H1 (cell line): ENCODE measurements at regions not wholly inside any gene's neighbourhood (a gene's known extent, or its start where the extent isn't known, plus 50 kb on each side); places are given as distances from the start of the nearest gene placed in this dataset.

Experiments used
- CTCF ChIA-PET: fragments of 300-600 bp; sonication (Branson Sonifier 250); formaldehyde crosslinking; loops from one replicate; lab custom pipeline; 2021; ENCODE audit not compliant: partially characterized antibody; lab: Charles Lee
- POLR2A ChIA-PET: fragments of 300-600 bp; sonication (Branson Sonifier 250); formaldehyde crosslinking; loops from one replicate; lab custom pipeline; 2021; ENCODE audit warnings: inconsistent platforms; ENCODE audit not compliant: partially characterized antibody; lab: Charles Lee
- DNase-seq, 2 experiments: peaks; one replicate each; pipeline versions ENCODE4 v3.0.0 to v3.0.0-alpha.2; 2010 to 2022; ENCODE audit warnings: low spot score in 2 of 2, low read depth in 1 of 2, mixed read lengths in 1 of 2
- FAIRE-seq: peaks from 2 replicates; lab custom pipeline; 2011; peaks lifted over from hg19 to GRCh38; lab: Jason Lieb, UNC
- H2AFZ ChIP-seq: 2 replicates; pipeline ENCODE4 v1.8.1; 2012; ENCODE audit warnings: low read length, inconsistent platforms
- H2AK5ac ChIP-seq: 2 replicates; pipeline ENCODE4 v1.6.1; 2013; ENCODE audit warnings: low read depth, low read length
- H2BK120ac ChIP-seq: replicated peaks from 2 replicates; pipeline ENCODE3; 2013; ENCODE audit warnings: low read depth, low read length, inconsistent platforms
- H2BK12ac ChIP-seq: 2 replicates; pipeline ENCODE4 v1.6.1; 2013; ENCODE audit warnings: low read depth, low read length
- H2BK15ac ChIP-seq: 2 replicates; pipeline ENCODE4 v1.6.1; 2013; ENCODE audit warnings: low read length
- H2BK20ac ChIP-seq: 2 replicates; pipeline ENCODE4 v1.6.1; 2013; ENCODE audit warnings: low read length
- H2BK5ac ChIP-seq: 2 replicates; pipeline ENCODE4 v1.6.1; 2013; ENCODE audit warnings: low read depth, low read length
- H3K14ac ChIP-seq: 2 replicates; pipeline ENCODE4 v1.6.1; 2013; ENCODE audit warnings: inconsistent platforms; ENCODE audit not compliant: insufficient read length
- H3K18ac ChIP-seq: 2 replicates; pipeline ENCODE4 v1.6.1; 2013; ENCODE audit warnings: low read length; ENCODE audit errors: extremely low read depth
- H3K23ac ChIP-seq: 2 replicates; pipeline ENCODE4 v1.6.1; 2013; ENCODE audit warnings: inconsistent platforms; ENCODE audit not compliant: insufficient read length
- H3K23me2 ChIP-seq: 2 replicates; pipeline ENCODE4 v1.6.1; 2013; ENCODE audit warnings: low read depth, low read length
- H3K27ac ChIP-seq: 2 replicates; pipeline ENCODE4 v1.6.1; 2011; ENCODE audit warnings: low read depth, low read length, inconsistent platforms
- H3K27me3 ChIP-seq, 4 experiments: replicated peaks in 1 of 4; 1 replicate in 1 of 4; 2 replicates in 3 of 4; pipeline versions ENCODE4 v1.6.1 to v1.8.1; 2011 to 2013; ENCODE audit warnings: low read length in 3 of 4, mild to moderate bottlenecking in 3 of 4, inconsistent platforms in 2 of 4, mixed read lengths in 2 of 4, moderate library complexity in 1 of 4; ENCODE audit not compliant: control insufficient read depth in 3 of 4, insufficient read depth in 3 of 4; ENCODE audit errors: extremely low read depth in 1 of 4
- H3K36me3 ChIP-seq, 4 experiments: 2 replicates each; pipeline versions ENCODE4 v1.6.1 to v1.8.1; 2011 to 2013; ENCODE audit warnings: mild to moderate bottlenecking in 4 of 4, low read length in 3 of 4, moderate library complexity in 2 of 4, control low read depth in 1 of 4, inconsistent platforms in 1 of 4; ENCODE audit not compliant: insufficient read depth in 4 of 4, control insufficient read depth in 2 of 4
- H3K4ac ChIP-seq: replicated peaks from 2 replicates; pipeline ENCODE3; 2013; ENCODE audit warnings: low read length, low read depth, mixed read lengths, inconsistent platforms; ENCODE audit not compliant: insufficient read length
- H3K4me1 ChIP-seq, 4 experiments: replicated peaks in 1 of 4; 1 replicate in 1 of 4; 2 replicates in 3 of 4; pipeline versions ENCODE4 v1.6.1 to v1.8.1; 2011 to 2013; ENCODE audit warnings: low read length in 3 of 4, inconsistent platforms in 2 of 4, mixed read lengths in 1 of 4; ENCODE audit not compliant: insufficient read depth in 4 of 4, control insufficient read depth in 3 of 4
- H3K4me2 ChIP-seq, 2 experiments: 2 replicates each; pipeline versions ENCODE4 v1.6.1 to v1.8.1; 2011 to 2013; ENCODE audit warnings: low read depth in 2 of 2, low read length in 2 of 2, control low read depth in 1 of 2, inconsistent platforms in 1 of 2, mild to moderate bottlenecking in 1 of 2; ENCODE audit not compliant: insufficient read depth in 1 of 2
- H3K4me3 ChIP-seq, 4 experiments: fragments of 200-600, 300-600 bp in 1 of 4; sonication (generic), shearing (Covaris generic), sonication (Bioruptor Twin) in 1 of 4; 2 replicates each; pipeline versions ENCODE4 v1.5.1 to v1.8.1; 2011 to 2016; ENCODE audit warnings: low read length in 4 of 4, low read depth in 3 of 4, control low read depth in 2 of 4, inconsistent platforms in 2 of 4, mild to moderate bottlenecking in 2 of 4, mixed read lengths in 1 of 4, moderate library complexity in 1 of 4; ENCODE audit not compliant: insufficient read depth in 2 of 4; ENCODE audit errors: extremely low read depth in 1 of 4
- H3K56ac ChIP-seq: replicated peaks from 2 replicates; pipeline ENCODE3; 2013; ENCODE audit warnings: low read depth, mild to moderate bottlenecking, mixed read lengths, low read length, inconsistent platforms; ENCODE audit not compliant: insufficient read length
- H3K79me1 ChIP-seq: 2 replicates; pipeline ENCODE4 v1.6.1; 2013; ENCODE audit warnings: low read depth, low read length, control low read depth
- H3K79me2 ChIP-seq, 2 experiments: 2 replicates each; pipeline versions ENCODE4 v1.6.1 to v1.8.1; 2012 to 2013; ENCODE audit warnings: low read length in 2 of 2, mild to moderate bottlenecking in 2 of 2, inconsistent platforms in 1 of 2; ENCODE audit not compliant: insufficient read depth in 2 of 2, control insufficient read depth in 1 of 2
- H3K9ac ChIP-seq, 4 experiments: replicated peaks in 1 of 4; 1 replicate in 1 of 4; 2 replicates in 3 of 4; pipeline versions ENCODE4 v1.6.1 to v1.8.1; 2011 to 2013; ENCODE audit warnings: low read depth in 3 of 4, low read length in 3 of 4, control low read depth in 2 of 4, mild to moderate bottlenecking in 2 of 4, moderate library complexity in 2 of 4, inconsistent platforms in 1 of 4; ENCODE audit errors: extremely low read depth in 1 of 4
- H3K9me3 ChIP-seq, 2 experiments: 2 replicates each; pipeline versions ENCODE4 v1.6.1 to v1.8.1; 2012 to 2013; ENCODE audit warnings: mild to moderate bottlenecking in 2 of 2, moderate library complexity in 2 of 2, control low read depth in 1 of 2, inconsistent platforms in 1 of 2, low read depth in 1 of 2, low read length in 1 of 2, mixed read lengths in 1 of 2; ENCODE audit not compliant: insufficient read depth in 2 of 2
- H4K20me1 ChIP-seq, 2 experiments: replicated peaks in 1 of 2; 2 replicates each; pipeline versions ENCODE3 to v1.8.1; 2011 to 2013; ENCODE audit warnings: inconsistent platforms in 2 of 2, low read length in 2 of 2, mild to moderate bottlenecking in 1 of 2; ENCODE audit not compliant: insufficient read depth in 2 of 2, control insufficient read depth in 1 of 2
- H4K5ac ChIP-seq: 2 replicates; pipeline ENCODE4 v1.6.1; 2013; ENCODE audit warnings: low read length, low read depth, mixed read lengths, inconsistent platforms; ENCODE audit not compliant: insufficient read length
- H4K8ac ChIP-seq: 2 replicates; pipeline ENCODE4 v1.8.0; 2013; ENCODE audit warnings: mild to moderate bottlenecking, moderate library complexity, low read length, inconsistent platforms; ENCODE audit not compliant: insufficient read depth; ENCODE audit errors: extremely low read depth
- H4K91ac ChIP-seq: replicated peaks from 2 replicates; pipeline ENCODE3; 2013; ENCODE audit warnings: low read length, mixed read lengths, inconsistent platforms; ENCODE audit not compliant: insufficient read length
- BACH1 ChIP-seq: IDR thresholded peaks from 2 replicates; pipeline ENCODE4 v1.6.1; 2012; ENCODE audit warnings: low read length, improper control_type of control experiment
- CHD2 ChIP-seq: IDR thresholded peaks from 2 replicates; pipeline ENCODE4 v1.6.1; 2012; ENCODE audit warnings: low read length, improper control_type of control experiment
- EGR1 ChIP-seq: IDR thresholded peaks from 2 replicates; pipeline ENCODE4 v1.6.1; 2011; ENCODE audit warnings: low read depth, low read length, borderline replicate concordance
- HDAC2 ChIP-seq, 2 experiments: fragments of 300-600 bp in 1 of 2; sonication (generic) in 1 of 2; IDR thresholded peaks; 2 replicates each; pipeline ENCODE4 v1.6.1; 2011 to 2012; ENCODE audit warnings: low read depth in 2 of 2, low read length in 2 of 2, mild to moderate bottlenecking in 2 of 2, moderate library complexity in 2 of 2, borderline replicate concordance in 1 of 2, inconsistent platforms in 1 of 2
- KDM5A ChIP-seq: fragments of 200-600 bp; IDR thresholded peaks from 2 replicates; pipeline ENCODE4 v1.7.1; 2012; ENCODE audit warnings: mild to moderate bottlenecking, low read length, inconsistent platforms, mixed read lengths
- NRF1 ChIP-seq: IDR thresholded peaks from 2 replicates; pipeline ENCODE4 v1.6.1; 2011; ENCODE audit warnings: mild to moderate bottlenecking, low read depth, low read length, improper control_type of control experiment
- POLR2A ChIP-seq, 2 experiments: IDR thresholded peaks; 1 replicate in 1 of 2; 2 replicates in 1 of 2; pipeline ENCODE4 v1.6.1; 2011; ENCODE audit warnings: low read depth in 2 of 2, low read length in 2 of 2, mild to moderate bottlenecking in 2 of 2; ENCODE audit errors: control extremely low read depth in 1 of 2
- RFX5 ChIP-seq: IDR thresholded peaks from 2 replicates; pipeline ENCODE4 v1.6.1; 2011; ENCODE audit warnings: low read depth, low read length, improper control_type of control experiment, borderline replicate concordance
- RNF2 ChIP-seq: fragments of 200-900, 300-1000 bp; sonication (generic); IDR thresholded peaks from 2 replicates; pipeline ENCODE4 v1.7.1; 2016; ENCODE audit warnings: borderline replicate concordance, low read depth, mild to moderate bottlenecking, antibody characterized with exemption, low read length; ENCODE audit not compliant: poor library complexity, severe bottlenecking; ENCODE audit errors: missing control alignments
- SIRT6 ChIP-seq: IDR thresholded peaks from one replicate; pipeline ENCODE4 v1.7.1; 2012; ENCODE audit warnings: low read length, inconsistent platforms
- SP2 ChIP-seq: IDR thresholded peaks from 2 replicates; pipeline ENCODE4 v1.6.1; 2012; ENCODE audit warnings: mild to moderate bottlenecking, low read length, inconsistent platforms
- TAF1 ChIP-seq: IDR thresholded peaks from 2 replicates; pipeline ENCODE4 v1.6.1; 2011; ENCODE audit warnings: mild to moderate bottlenecking, low read depth, low read length
- TEAD4 ChIP-seq: IDR thresholded peaks from 2 replicates; pipeline ENCODE4 v1.6.1; 2012; ENCODE audit warnings: low read depth, low read length, inconsistent platforms, mixed read lengths
- YY1 ChIP-seq: IDR thresholded peaks from 2 replicates; pipeline ENCODE4 v1.6.1; 2011; ENCODE audit warnings: low read depth, mild to moderate bottlenecking, low read length
- WGBS, 2 experiments: shearing (Covaris generic) in 1 of 2; methylation state at CpG; one replicate each; pipeline versions ENCODE4 v1.1.6 to v1.1.7; 2013 to 2015; ENCODE audit warnings: low lambda C conversion rate in 2 of 2, mixed read lengths in 2 of 2, inconsistent platforms in 1 of 2, low coverage in 1 of 2, missing lambda C conversion rate in 1 of 2; ENCODE audit not compliant: insufficient replicate concordance in 2 of 2, insufficient coverage in 1 of 2, insufficient read length in 1 of 2; ENCODE audit errors: extremely low coverage in 1 of 2, missing lambda C conversion rate in 1 of 2; 5-methylcytosine and 5-hydroxymethylcytosine counted together

GRCh38 chr2:8458503-8459459 is 223.1 kb upstream of the ID2 start:
- H3K56ac ChIP-seq = no peak overlapping the region
- H4K8ac ChIP-seq = no peak overlapping the region
- H3K23ac ChIP-seq = no peak overlapping the region
- H2BK20ac ChIP-seq = no peak overlapping the region
- H4K91ac ChIP-seq = no peak overlapping the region
- no peaks in the 10 kb centered on the region for H3K79me1 ChIP-seq
- H3K9me3 ChIP-seq = no peaks in the 10 kb centered on the region; a peak in 1 of 4 replicates
- no peak overlapping the region for H2BK5ac ChIP-seq
- no peak overlapping the region for H3K4me3 ChIP-seq
- H3K9ac ChIP-seq = no peak overlapping the region
- H4K20me1 ChIP-seq = no peaks in the 10 kb centered on the region
- H2AFZ ChIP-seq = no peak overlapping the region
- no peak overlapping the region for H3K18ac ChIP-seq
- WGBS, 2 experiments = 83% methylated on average over 10 of the region's 10 CpGs; no CpG with 5 or more reads in 1 of the 2 experiments
- FAIRE-seq (no peak), DNase-seq (no peak)
- H3K4me2 ChIP-seq = no peak overlapping the region
- H2BK15ac ChIP-seq = no peak overlapping the region
- no peak overlapping the region for H4K5ac ChIP-seq
- no peak overlapping the region for H2BK12ac ChIP-seq
- ChIA-PET POLR2A (no interaction called here), CTCF (interaction anchor here (0.6 to 0.7 kb wide), 3 partner anchors 44 to 1300 kb away, joined by 3 read pairs; no protein-coding TSS in a partner anchor)
- no peaks in the 10 kb centered on the region for H3K4me1 ChIP-seq
- H3K14ac ChIP-seq = no peak overlapping the region
- no peak overlapping the region for H3K4ac ChIP-seq
- no peaks in the 10 kb centered on the region for H3K23me2 ChIP-seq
- H3K27ac ChIP-seq = no peak overlapping the region
- H3K36me3 ChIP-seq = no peaks in the 10 kb centered on the region
- H2AK5ac ChIP-seq = no peak overlapping the region
- H3K79me2 ChIP-seq = no peaks in the 10 kb centered on the region
- H3K27me3 ChIP-seq = no peaks in the 10 kb centered on the region
- no peak overlapping the region for H2BK120ac ChIP-seq
- TF ChIP-seq SP2 (no peak), KDM5A (no peak), HDAC2 (IDR thresholded peaks at IDR 0.05; ENCODE audit: borderline replicate concordance in 1 of 2, low read depth in 2 of 2, low read length in 2 of 2) (no peak), TAF1 (no peak), RFX5 (no peak), BACH1 (no peak), SIRT6 (no peak), YY1 (no peak), TEAD4 (no peak), EGR1 (no peak), NRF1 (no peak), CHD2 (no peak), POLR2A (IDR thresholded peaks at IDR 0.05; ENCODE audit: control extremely low read depth in 1 of 2, low read depth in 2 of 2, low read length in 2 of 2) (no peak), RNF2 (no peak)
